DND-41 (cell line): ENCODE measurements at regions not wholly inside any gene's neighbourhood (a gene's known extent, or its start where the extent isn't known, plus 50 kb on each side); places are given as distances from the start of the nearest gene placed in this dataset.

Experiments
- ATAC-seq: fragments of 200-7000 bp; cut with Tn5 transposase; 3 replicates; pipeline ENCODE4 v1.9.1; 2021; ENCODE audit warnings: low read depth; ENCODE audit not compliant: insufficient read depth
- DNase-seq: peaks from one replicate; pipeline ENCODE4 v3.0.0-alpha.2; 2020
- H2AFZ ChIP-seq: 2 replicates; pipeline ENCODE4 v1.6.0; 2012; ENCODE audit warnings: low read depth, low read length
- H3K27ac ChIP-seq: 2 replicates; pipeline ENCODE4 v1.5.1; 2012; ENCODE audit warnings: low read length, inconsistent platforms
- H3K27me3 ChIP-seq: fragments of 200-600 bp; sonication (generic); 2 replicates; pipeline ENCODE4 v1.6.0; 2012; ENCODE audit warnings: low read length, mild to moderate bottlenecking, inconsistent platforms; ENCODE audit not compliant: insufficient read depth, poor library complexity
- H3K36me3 ChIP-seq: 2 replicates; pipeline ENCODE4 v1.5.1; 2012; ENCODE audit warnings: low read length, inconsistent platforms; ENCODE audit not compliant: insufficient read depth
- H3K4me1 ChIP-seq: 2 replicates; pipeline ENCODE4 v1.5.1; 2012; ENCODE audit warnings: mild to moderate bottlenecking, low read length; ENCODE audit not compliant: insufficient read depth
- H3K4me2 ChIP-seq: 2 replicates; pipeline ENCODE4 v1.6.0; 2012; ENCODE audit warnings: mild to moderate bottlenecking, moderate library complexity, low read length, inconsistent platforms; ENCODE audit not compliant: insufficient read depth
- H3K4me3 ChIP-seq, 2 experiments: fragments of 200-600 bp in 1 of 2; shearing (Covaris generic) in 1 of 2; 2 replicates each; pipeline ENCODE4 v1.5.1; 2012 to 2016; ENCODE audit warnings: inconsistent platforms in 2 of 2, low read length in 2 of 2, mild to moderate bottlenecking in 2 of 2, low read depth in 1 of 2, moderate library complexity in 1 of 2
- H3K79me2 ChIP-seq: 2 replicates; pipeline ENCODE4 v1.6.0; 2012; ENCODE audit warnings: low read length, inconsistent platforms; ENCODE audit not compliant: insufficient read depth
- H3K9ac ChIP-seq: 2 replicates; pipeline ENCODE4 v1.6.0; 2012; ENCODE audit warnings: low read depth, mild to moderate bottlenecking, inconsistent platforms, low read length, moderate library complexity
- H3K9me3 ChIP-seq: 2 replicates; pipeline ENCODE4 v1.5.1; 2012; ENCODE audit warnings: low read length, moderate library complexity, mild to moderate bottlenecking, inconsistent platforms; ENCODE audit not compliant: insufficient read depth, severe bottlenecking
- H4K20me1 ChIP-seq: 2 replicates; pipeline ENCODE4 v1.6.0; 2012; ENCODE audit warnings: low read length; ENCODE audit not compliant: insufficient read depth
- CTCF ChIP-seq: IDR thresholded peaks from 2 replicates; pipeline ENCODE4 v1.5.1; 2012; ENCODE audit warnings: borderline replicate concordance, low read length, moderate library complexity, mild to moderate bottlenecking; ENCODE audit not compliant: poor library complexity, severe bottlenecking; ENCODE audit errors: extremely low read depth
- EZH2 ChIP-seq: IDR thresholded peaks from 3 replicates; pipeline ENCODE4 v1.6.1; 2012; ENCODE audit warnings: borderline replicate concordance, low read depth, mild to moderate bottlenecking, moderate library complexity, low read length, inconsistent platforms; ENCODE audit not compliant: severe bottlenecking

- Histone ChIP-seq H3K9me3 (no peaks in the 10 kb centered on the region), H3K9ac (no peak overlapping the region), H3K79me2 (no peaks in the 10 kb centered on the region), H2AFZ (no peak overlapping the region), H3K4me1 (no peaks in the 10 kb centered on the region), H3K27ac (no peak overlapping the region), H3K36me3 (no peaks in the 10 kb centered on the region), H3K4me3 (no peak overlapping the region), H3K27me3 (no peaks in the 10 kb centered on the region), H4K20me1 (no peaks in the 10 kb centered on the region), H3K4me2 (no peak overlapping the region)
- DNase-seq: no peak
- no peak for ATAC-seq
- TF ChIP-seq CTCF: no peak
- no peak for TF ChIP-seq EZH2
Measured at GRCh38 chr9:107100591-107100990, 182.5 kb upstream of the RAD23B start.

GRCh38 chr9:107102011-107102410 is 181.1 kb upstream of the RAD23B start:
- H3K4me3 ChIP-seq: no peak overlapping the region
- H3K79me2 ChIP-seq: no peaks in the 10 kb centered on the region
- H3K9ac ChIP-seq: no peak overlapping the region
- no peaks in the 10 kb centered on the region for H3K36me3 ChIP-seq
- peaks cover 3% of the 10 kb centered on the region for H3K27me3 ChIP-seq
- no peak overlapping the region for H2AFZ ChIP-seq
- no peaks in the 10 kb centered on the region for H3K4me1 ChIP-seq
- ATAC-seq (no peak), DNase-seq (no peak)
- no peak overlapping the region for H3K27ac ChIP-seq
- no peak for TF ChIP-seq EZH2
- no peak for TF ChIP-seq CTCF
- H3K4me2 ChIP-seq: no peak overlapping the region
- H3K9me3 ChIP-seq: no peaks in the 10 kb centered on the region
- H4K20me1 ChIP-seq: no peaks in the 10 kb centered on the region

- no peaks in the 10 kb centered on the region for H3K9me3 ChIP-seq
- no peaks in the 10 kb centered on the region for H3K4me1 ChIP-seq
- peaks cover 3% of the 10 kb centered on the region for H3K27me3 ChIP-seq
- TF ChIP-seq CTCF (no peak), EZH2 (no peak)
- no peak overlapping the region for H2AFZ ChIP-seq
- no peaks in the 10 kb centered on the region for H4K20me1 ChIP-seq
- no peaks in the 10 kb centered on the region for H3K36me3 ChIP-seq
- H3K9ac ChIP-seq: no peak overlapping the region
- H3K79me2 ChIP-seq: no peaks in the 10 kb centered on the region
- ATAC-seq: no peak
- no peak overlapping the region for H3K4me3 ChIP-seq
- no peak for DNase-seq
- no peak overlapping the region for H3K4me2 ChIP-seq
- H3K27ac ChIP-seq: no peak overlapping the region
Measured at GRCh38 chr9:107103621-107104020, 179.5 kb upstream of the RAD23B start.

- H3K79me2 ChIP-seq: no peaks in the 10 kb centered on the region
- no peaks in the 10 kb centered on the region for H3K4me1 ChIP-seq
- H3K4me2 ChIP-seq: no peak overlapping the region
- no peak overlapping the region for H3K4me3 ChIP-seq
- peaks cover 3% of the 10 kb centered on the region for H3K27me3 ChIP-seq
- no peaks in the 10 kb centered on the region for H3K36me3 ChIP-seq
- no peak for DNase-seq
- no peaks in the 10 kb centered on the region for H3K9me3 ChIP-seq
- TF ChIP-seq EZH2: no peak
- TF ChIP-seq CTCF: no peak
- no peak overlapping the region for H3K27ac ChIP-seq
- no peaks in the 10 kb centered on the region for H4K20me1 ChIP-seq
- H3K9ac ChIP-seq: no peak overlapping the region
- no peak for ATAC-seq
- H2AFZ ChIP-seq: no peak overlapping the region
Measured at GRCh38 chr9:107105784-107106183, 177.3 kb upstream of the RAD23B start.
